Natural killer cell (primary cell): ENCODE measurements at regions not wholly inside any gene's neighbourhood (a gene's known extent, or its start where the extent isn't known, plus 50 kb on each side); places are given as distances from the start of the nearest gene placed in this dataset.

Experiments used
- ATAC-seq, 3 donors: fragments of 150-1000 bp in 2 of 3; fragments of 200-7000 bp in 1 of 3; cut with Tn5 transposase; 1 replicate in 1 of 3; 2 replicates in 2 of 3; pipeline ENCODE4 v1.10.0; 2021; ENCODE audit warnings: mild to moderate bottlenecking in 2 of 3, moderate library complexity in 2 of 3
- DNase-seq, 2 donors: peaks; one replicate each; pipeline versions ENCODE4 v3.0.0 to v3.0.0-alpha.2; 2013 to 2021; ENCODE audit warnings: mixed read lengths in 1 of 2
- H3K27ac ChIP-seq: one replicate; pipeline ENCODE4 v1.5.1; 2013; ENCODE audit warnings: mild to moderate bottlenecking, low read length
- H3K27me3 ChIP-seq: one replicate; pipeline ENCODE4 v1.6.1; 2013; ENCODE audit warnings: low read length; ENCODE audit not compliant: control insufficient read depth, insufficient read depth
- H3K36me3 ChIP-seq: one replicate; pipeline ENCODE4 v1.6.1; 2013; ENCODE audit warnings: low read length; ENCODE audit not compliant: control insufficient read depth, insufficient read depth
- H3K4me1 ChIP-seq: one replicate; pipeline ENCODE4 v1.6.1; 2013; ENCODE audit warnings: low read length; ENCODE audit not compliant: control insufficient read depth, insufficient read depth
- H3K4me3 ChIP-seq: one replicate; pipeline ENCODE4 v1.5.1; 2013; ENCODE audit warnings: low read length
- H3K9me3 ChIP-seq: one replicate; pipeline ENCODE4 v1.6.1; 2013; ENCODE audit warnings: low read length; ENCODE audit not compliant: control insufficient read depth, insufficient read depth
- H3K27ac Mint-ChIP-seq, 2 donors: one replicate each; pipeline ENCODE4 v1.8.0; 2022; ENCODE audit warnings: mild to moderate bottlenecking in 2 of 2, mixed read lengths in 2 of 2, moderate library complexity in 1 of 2
- H3K27me3 Mint-ChIP-seq, 2 donors: one replicate each; pipeline ENCODE4 v1.8.0; 2022; ENCODE audit warnings: low read depth in 2 of 2, mixed read lengths in 2 of 2
- H3K36me3 Mint-ChIP-seq: one replicate; pipeline ENCODE4 v1.8.0; 2022; ENCODE audit warnings: mixed read lengths
- H3K4me1 Mint-ChIP-seq, 2 donors: one replicate each; pipeline ENCODE4 v1.8.0; 2022; ENCODE audit warnings: mixed read lengths in 2 of 2
- H3K4me3 Mint-ChIP-seq: one replicate; pipeline ENCODE4 v1.8.0; 2022; ENCODE audit warnings: mild to moderate bottlenecking, moderate library complexity, mixed read lengths
- H3K9me3 Mint-ChIP-seq, 2 donors: one replicate each; pipeline ENCODE4 v1.8.0; 2022; ENCODE audit warnings: mixed read lengths in 2 of 2
- WGBS: methylation state at CpG from one replicate; pipeline ENCODE4 v1.1.7; 2013; ENCODE audit warnings: missing lambda C conversion rate; ENCODE audit not compliant: insufficient coverage; 5-methylcytosine and 5-hydroxymethylcytosine counted together
- intact Hi-C: fragments of 100-400 bp; cut with micrococcal nuclease; formaldehyde crosslinking; loops from one replicate; pipeline ENCODE4 v1.14.2; 2022
- TF ChIP-seq, protein P1 (sequence below): fragments of 200-600 bp; IDR thresholded peaks from one replicate; pipeline ENCODE4 v1.8.0; 2022; ENCODE audit warnings: antibody characterized with exemption

- intact Hi-C loops, result no loop called here
- H3K4me1 Mint-ChIP-seq, result no peaks in the 10 kb centered on the region
- H3K27me3 ChIP-seq, result no peaks in the 10 kb centered on the region
- no peaks in the 10 kb centered on the region for H3K9me3 Mint-ChIP-seq
- TF ChIP-seq, protein P1, sequence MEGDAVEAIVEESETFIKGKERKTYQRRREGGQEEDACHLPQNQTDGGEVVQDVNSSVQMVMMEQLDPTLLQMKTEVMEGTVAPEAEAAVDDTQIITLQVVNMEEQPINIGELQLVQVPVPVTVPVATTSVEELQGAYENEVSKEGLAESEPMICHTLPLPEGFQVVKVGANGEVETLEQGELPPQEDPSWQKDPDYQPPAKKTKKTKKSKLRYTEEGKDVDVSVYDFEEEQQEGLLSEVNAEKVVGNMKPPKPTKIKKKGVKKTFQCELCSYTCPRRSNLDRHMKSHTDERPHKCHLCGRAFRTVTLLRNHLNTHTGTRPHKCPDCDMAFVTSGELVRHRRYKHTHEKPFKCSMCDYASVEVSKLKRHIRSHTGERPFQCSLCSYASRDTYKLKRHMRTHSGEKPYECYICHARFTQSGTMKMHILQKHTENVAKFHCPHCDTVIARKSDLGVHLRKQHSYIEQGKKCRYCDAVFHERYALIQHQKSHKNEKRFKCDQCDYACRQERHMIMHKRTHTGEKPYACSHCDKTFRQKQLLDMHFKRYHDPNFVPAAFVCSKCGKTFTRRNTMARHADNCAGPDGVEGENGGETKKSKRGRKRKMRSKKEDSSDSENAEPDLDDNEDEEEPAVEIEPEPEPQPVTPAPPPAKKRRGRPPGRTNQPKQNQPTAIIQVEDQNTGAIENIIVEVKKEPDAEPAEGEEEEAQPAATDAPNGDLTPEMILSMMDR, result no peak
- DNase-seq (no peak), ATAC-seq (no peak)
- H3K36me3 Mint-ChIP-seq, result no peaks in the 10 kb centered on the region
- H3K4me3 ChIP-seq, result no peak overlapping the region
- no peak overlapping the region for H3K27ac ChIP-seq
- H3K27me3 Mint-ChIP-seq, result peaks cover 0 to 6% of the 10 kb centered on the region in 2 donors
- H3K4me3 Mint-ChIP-seq, result no peak overlapping the region
- no peaks in the 10 kb centered on the region for H3K36me3 ChIP-seq
- H3K9me3 ChIP-seq, result no peaks in the 10 kb centered on the region
- no peak overlapping the region for H3K27ac Mint-ChIP-seq
- H3K4me1 ChIP-seq, result no peaks in the 10 kb centered on the region
- WGBS, result 98% methylated on average over 4 of the region's 4 CpGs
Observed at GRCh38 chr6:167472148-167472547, 147.3 kb downstream of the TTLL2 start.

DNA sequence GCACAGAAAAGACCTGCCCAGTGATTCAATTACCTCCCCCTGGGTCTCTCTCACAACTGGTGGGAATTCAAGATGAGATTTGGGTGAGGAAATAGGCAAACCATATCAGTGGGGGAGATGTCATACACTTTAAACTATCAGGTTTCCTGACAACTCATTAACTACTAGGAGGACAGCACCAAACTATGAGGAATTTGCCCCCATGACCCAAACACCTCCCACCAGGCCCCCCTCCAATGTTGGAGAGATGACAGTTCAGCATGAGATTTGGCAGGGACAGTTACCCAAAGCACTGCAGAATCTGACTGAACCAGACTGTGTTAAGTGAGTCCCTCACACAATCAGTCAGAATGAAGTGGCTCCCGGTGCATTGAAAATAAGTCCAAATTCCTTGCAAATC lies 148.0 kb downstream of the TTLL2 start:
- no peak overlapping the region for H3K27ac Mint-ChIP-seq
- H3K4me1 Mint-ChIP-seq, result no peaks in the 10 kb centered on the region
- Histone ChIP-seq H3K4me3 (no peak overlapping the region), H3K9me3 (no peaks in the 10 kb centered on the region), H3K36me3 (no peaks in the 10 kb centered on the region), H3K27ac (no peak overlapping the region), H3K27me3 (no peaks in the 10 kb centered on the region), H3K4me1 (no peaks in the 10 kb centered on the region)
- no peak overlapping the region for H3K4me3 Mint-ChIP-seq
- TF ChIP-seq, protein P1, result no peak
- no peaks in the 10 kb centered on the region for H3K9me3 Mint-ChIP-seq
- no peaks in the 10 kb centered on the region for H3K27me3 Mint-ChIP-seq
- intact Hi-C loops, result no loop called here
- DNase-seq (no peak), ATAC-seq (no peak)
- H3K36me3 Mint-ChIP-seq, result no peaks in the 10 kb centered on the region
- WGBS, result 94% methylated on average over 1 of the region's 1 CpG

DNA sequence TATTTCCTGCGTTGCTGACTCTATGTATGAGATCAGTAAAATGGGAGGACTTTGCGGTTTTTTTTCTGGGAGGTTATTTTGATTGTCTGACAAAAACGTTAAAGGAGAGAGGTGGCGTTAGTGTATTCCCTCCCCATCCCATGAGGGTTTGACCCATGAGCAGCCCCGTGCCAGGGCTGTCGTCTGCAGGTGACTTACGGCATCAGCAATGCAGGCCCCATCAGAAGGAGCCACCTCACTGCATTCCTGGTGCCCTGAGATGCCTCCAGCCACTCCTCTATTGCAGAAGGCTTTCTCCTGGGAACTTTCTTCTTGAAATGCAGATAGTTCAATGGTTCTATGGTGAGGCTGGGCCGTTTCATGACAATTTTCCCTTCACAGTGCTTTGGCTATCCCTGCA lies 149.3 kb downstream of the TTLL2 start:
- TF ChIP-seq, protein P1, result no peak
- no peaks in the 10 kb centered on the region for H3K36me3 ChIP-seq
- Mint-ChIP-seq H3K9me3 (no peaks in the 10 kb centered on the region), H3K36me3 (no peaks in the 10 kb centered on the region), H3K4me1 (no peaks in the 10 kb centered on the region), H3K27ac (no peak overlapping the region), H3K4me3 (no peak overlapping the region), H3K27me3 (peaks cover 0 to 5% of the 10 kb centered on the region in 2 donors)
- intact Hi-C loops, result no loop called here
- H3K27me3 ChIP-seq, result no peaks in the 10 kb centered on the region
- WGBS, result 90% methylated on average over 8 of the region's 8 CpGs
- H3K27ac ChIP-seq, result no peak overlapping the region
- H3K4me3 ChIP-seq, result no peak overlapping the region
- DNase-seq (no peak), ATAC-seq (no peak)
- H3K9me3 ChIP-seq, result no peaks in the 10 kb centered on the region
- H3K4me1 ChIP-seq, result no peaks in the 10 kb centered on the region

GRCh38 chr6:167474725-167475124 lies 149.8 kb downstream of the TTLL2 start:
- 76% methylated on average over 2 of the region's 3 CpGs for WGBS
- no peak for DNase-seq
- no peaks in the 10 kb centered on the region for H3K27me3 ChIP-seq
- Mint-ChIP-seq H3K4me1 (no peaks in the 10 kb centered on the region), H3K27me3 (peaks cover 1 to 5% of the 10 kb centered on the region in 2 donors), H3K27ac (no peak overlapping the region), H3K9me3 (no peaks in the 10 kb centered on the region), H3K36me3 (no peaks in the 10 kb centered on the region), H3K4me3 (no peak overlapping the region)
- no peaks in the 10 kb centered on the region for H3K9me3 ChIP-seq
- no peaks in the 10 kb centered on the region for H3K36me3 ChIP-seq
- no peak for ATAC-seq
- no peaks in the 10 kb centered on the region for H3K4me1 ChIP-seq
- TF ChIP-seq, protein P1, result no peak
- H3K27ac ChIP-seq, result no peak overlapping the region
- intact Hi-C loops, result no loop called here
- no peak overlapping the region for H3K4me3 ChIP-seq
